Mammary epithelial cell (primary cell): ENCODE measurements at regions not wholly inside any gene's neighbourhood (a gene's known extent, or its start where the extent isn't known, plus 50 kb on each side); places are given as distances from the start of the nearest gene placed in this dataset.

Experiments
- EZH2 ChIP-seq: IDR thresholded peaks from 2 replicates; pipeline ENCODE4 v1.6.1; 2012; ENCODE audit warnings: low read length, inconsistent platforms, borderline replicate concordance
- TF ChIP-seq, protein P1 (sequence below), 2 donors: IDR thresholded peaks in 1 of 2; conservative IDR thresholded peaks in 1 of 2; 2 replicates each; pipeline ENCODE4 v1.5.1; 2011 to 2012; ENCODE audit warnings: inconsistent platforms in 2 of 2, low read length in 2 of 2, mild to moderate bottlenecking in 2 of 2, control low read depth in 1 of 2, low read depth in 1 of 2; ENCODE audit not compliant: insufficient read depth in 1 of 2; ENCODE audit errors: extremely low read depth in 1 of 2

- TF ChIP-seq, protein P1, sequence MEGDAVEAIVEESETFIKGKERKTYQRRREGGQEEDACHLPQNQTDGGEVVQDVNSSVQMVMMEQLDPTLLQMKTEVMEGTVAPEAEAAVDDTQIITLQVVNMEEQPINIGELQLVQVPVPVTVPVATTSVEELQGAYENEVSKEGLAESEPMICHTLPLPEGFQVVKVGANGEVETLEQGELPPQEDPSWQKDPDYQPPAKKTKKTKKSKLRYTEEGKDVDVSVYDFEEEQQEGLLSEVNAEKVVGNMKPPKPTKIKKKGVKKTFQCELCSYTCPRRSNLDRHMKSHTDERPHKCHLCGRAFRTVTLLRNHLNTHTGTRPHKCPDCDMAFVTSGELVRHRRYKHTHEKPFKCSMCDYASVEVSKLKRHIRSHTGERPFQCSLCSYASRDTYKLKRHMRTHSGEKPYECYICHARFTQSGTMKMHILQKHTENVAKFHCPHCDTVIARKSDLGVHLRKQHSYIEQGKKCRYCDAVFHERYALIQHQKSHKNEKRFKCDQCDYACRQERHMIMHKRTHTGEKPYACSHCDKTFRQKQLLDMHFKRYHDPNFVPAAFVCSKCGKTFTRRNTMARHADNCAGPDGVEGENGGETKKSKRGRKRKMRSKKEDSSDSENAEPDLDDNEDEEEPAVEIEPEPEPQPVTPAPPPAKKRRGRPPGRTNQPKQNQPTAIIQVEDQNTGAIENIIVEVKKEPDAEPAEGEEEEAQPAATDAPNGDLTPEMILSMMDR (conservative IDR thresholded peaks at IDR 0.05 in 1 of 2, IDR thresholded peaks at IDR 0.05 in 1 of 2; ENCODE audit: extremely low read depth in 1 of 2, insufficient read depth in 1 of 2, low read depth in 1 of 2, low read length in 2 of 2): no peak
- TF ChIP-seq EZH2: no peak
Observed at GRCh38 chr1:224513383-224513782, 78.8 kb upstream of the WDR26 start.
